ENCODE measurements at regions not wholly inside any gene's neighbourhood (a gene's known extent, or its start where the extent isn't known, plus 50 kb on each side); places are given as distances from the start of the nearest gene placed in this dataset.

GRCh38 chr3:1576047-1576446 is 483.2 kb downstream of the CNTN6 start:
- Histone ChIP-seq H3K4me3 (no peak overlapping the region), H3K4me2 (ENCODE audit: insufficient read depth, low read length) (no peak overlapping the region), H3K4me1 (replicated peaks in 1 of 2; ENCODE audit: control insufficient read depth in 2 of 2, insufficient read depth in 2 of 2, low read length in 2 of 2) (no peaks in the 10 kb centered on the region), H3K27me3 (ENCODE audit: control insufficient read depth in 2 of 2, insufficient read depth in 2 of 2, low read length in 2 of 2) (no peaks in the 10 kb centered on the region), H2AFZ (ENCODE audit: low read depth, low read length) (no peak overlapping the region), H3K9me1 (ENCODE audit: control insufficient read depth, insufficient read depth, low read length) (no peaks in the 10 kb centered on the region), H3K79me2 (ENCODE audit: control insufficient read depth, insufficient read depth, low read length) (no peaks in the 10 kb centered on the region), H4K20me1 (replicated peaks; ENCODE audit: control insufficient read depth, insufficient read depth, low read length) (no peaks in the 10 kb centered on the region), H3K27ac (ENCODE audit: extremely low read depth, low read depth, low read length) (no peak overlapping the region), H3K36me3 (ENCODE audit: control insufficient read depth, insufficient read depth, low read length) (no peaks in the 10 kb centered on the region), H3K9ac (ENCODE audit: insufficient read depth in 1 of 2, low read depth in 2 of 2, low read length in 2 of 2) (no peak overlapping the region), H3K9me3 (replicated peaks; ENCODE audit: control insufficient read depth, insufficient read depth, low read depth, low read length) (no peaks in the 10 kb centered on the region; the same call in 1 of the 2 replicates)
- in situ Hi-C loops (cut with MboI) = no loop called here
- DNase-seq (ENCODE audit: extremely low read depth in 1 of 4, low spot score in 3 of 4) (no peak), FAIRE-seq (no peak), ATAC-seq (no peak)
- BruUV-seq (replicated peaks) = no TSS peak
- intact Hi-C loops (cut with micrococcal nuclease) = no loop called here
- 2% methylated on average over 3 of the region's 3 CpGs for WGBS (ENCODE audit: insufficient coverage, low coverage, missing lambda C conversion rate)
- CTCF ChIA-PET (ENCODE audit: low intra/inter-chr PET ratio) = no interaction called here
- TF ChIP-seq TARDBP (IDR thresholded peaks at IDR 0.05) = no peak
- no peak for TF ChIP-seq ZNF217 (CRISPR knock-in tag; IDR thresholded peaks at IDR 0.05)
- no peak for TF ChIP-seq PRDM10 (IDR thresholded peaks at IDR 0.05; ENCODE audit: partially characterized antibody)
- TF ChIP-seq ZNF253 (CRISPR knock-in tag; conservative IDR thresholded peaks at IDR 0.05) = no peak
- no peak for TF ChIP-seq ZNF12 (CRISPR knock-in tag; IDR thresholded peaks at IDR 0.05)
- no peak for TF ChIP-seq MAFG (tag; conservative IDR thresholded peaks at IDR 0.05)
- TF ChIP-seq, protein P1, sequence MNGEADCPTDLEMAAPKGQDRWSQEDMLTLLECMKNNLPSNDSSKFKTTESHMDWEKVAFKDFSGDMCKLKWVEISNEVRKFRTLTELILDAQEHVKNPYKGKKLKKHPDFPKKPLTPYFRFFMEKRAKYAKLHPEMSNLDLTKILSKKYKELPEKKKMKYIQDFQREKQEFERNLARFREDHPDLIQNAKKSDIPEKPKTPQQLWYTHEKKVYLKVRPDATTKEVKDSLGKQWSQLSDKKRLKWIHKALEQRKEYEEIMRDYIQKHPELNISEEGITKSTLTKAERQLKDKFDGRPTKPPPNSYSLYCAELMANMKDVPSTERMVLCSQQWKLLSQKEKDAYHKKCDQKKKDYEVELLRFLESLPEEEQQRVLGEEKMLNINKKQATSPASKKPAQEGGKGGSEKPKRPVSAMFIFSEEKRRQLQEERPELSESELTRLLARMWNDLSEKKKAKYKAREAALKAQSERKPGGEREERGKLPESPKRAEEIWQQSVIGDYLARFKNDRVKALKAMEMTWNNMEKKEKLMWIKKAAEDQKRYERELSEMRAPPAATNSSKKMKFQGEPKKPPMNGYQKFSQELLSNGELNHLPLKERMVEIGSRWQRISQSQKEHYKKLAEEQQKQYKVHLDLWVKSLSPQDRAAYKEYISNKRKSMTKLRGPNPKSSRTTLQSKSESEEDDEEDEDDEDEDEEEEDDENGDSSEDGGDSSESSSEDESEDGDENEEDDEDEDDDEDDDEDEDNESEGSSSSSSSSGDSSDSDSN (IDR thresholded peaks at IDR 0.05; ENCODE audit: borderline replicate concordance in 1 of 2, low read depth in 2 of 2, low read length in 2 of 2) = no peak
- TF ChIP-seq, protein P2, sequence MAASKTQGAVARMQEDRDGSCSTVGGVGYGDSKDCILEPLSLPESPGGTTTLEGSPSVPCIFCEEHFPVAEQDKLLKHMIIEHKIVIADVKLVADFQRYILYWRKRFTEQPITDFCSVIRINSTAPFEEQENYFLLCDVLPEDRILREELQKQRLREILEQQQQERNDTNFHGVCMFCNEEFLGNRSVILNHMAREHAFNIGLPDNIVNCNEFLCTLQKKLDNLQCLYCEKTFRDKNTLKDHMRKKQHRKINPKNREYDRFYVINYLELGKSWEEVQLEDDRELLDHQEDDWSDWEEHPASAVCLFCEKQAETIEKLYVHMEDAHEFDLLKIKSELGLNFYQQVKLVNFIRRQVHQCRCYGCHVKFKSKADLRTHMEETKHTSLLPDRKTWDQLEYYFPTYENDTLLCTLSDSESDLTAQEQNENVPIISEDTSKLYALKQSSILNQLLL (CRISPR knock-in tag; IDR thresholded peaks at IDR 0.05; ENCODE audit: borderline replicate concordance) = no peak
- TF ChIP-seq FOXP1 (CRISPR knock-in tag; IDR thresholded peaks at IDR 0.05) = no peak
- TF ChIP-seq CREB1 (IDR thresholded peaks at IDR 0.05) = no peak
- no peak for TF ChIP-seq CREB1 (CRISPR knock-in tag; IDR thresholded peaks at IDR 0.05)
- TF ChIP-seq CTCF (IDR thresholded peaks at IDR 0.05 in 2 of 3, conservative IDR thresholded peaks at IDR 0.05 in 1 of 3; ENCODE audit: insufficient read depth in 2 of 3, low read depth in 1 of 3, low read length in 3 of 3) = no peak
- TF ChIP-seq TAF7 (tag; IDR thresholded peaks at IDR 0.05) = no peak
- no peak for TF ChIP-seq YBX1 (IDR thresholded peaks at IDR 0.05)
- TF ChIP-seq SMARCC2 (IDR thresholded peaks at IDR 0.05; ENCODE audit: low read depth) = no peak
- TF ChIP-seq MTA2 (IDR thresholded peaks at IDR 0.05; ENCODE audit: low read depth) = no peak
- POLR2A ChIA-PET = no interaction called here
